Nephron (organoid): ENCODE measurements at regions not wholly inside any gene's neighbourhood (a gene's known extent, or its start where the extent isn't known, plus 50 kb on each side); places are given as distances from the start of the nearest gene placed in this dataset.

Experiments used
- H3K27ac Mint-ChIP-seq, 3 experiments: 2 replicates each; pipeline ENCODE4 v1.8.0; 2020; ENCODE audit warnings: mixed read lengths in 3 of 3, mild to moderate bottlenecking in 2 of 3, moderate library complexity in 1 of 3
- H3K27me3 Mint-ChIP-seq: 2 replicates; pipeline ENCODE4 v1.8.0; 2021; ENCODE audit warnings: low read depth, mild to moderate bottlenecking, moderate library complexity, mixed read lengths
- H3K36me3 Mint-ChIP-seq: 2 replicates; pipeline ENCODE4 v1.8.0; 2020; ENCODE audit warnings: low read depth, mixed read lengths
- H3K4me1 Mint-ChIP-seq: 2 replicates; pipeline ENCODE4 v1.8.0; 2020; ENCODE audit warnings: mixed read lengths
- H3K4me3 Mint-ChIP-seq, 3 experiments: 2 replicates each; pipeline ENCODE4 v1.8.0; 2020; ENCODE audit warnings: mild to moderate bottlenecking in 3 of 3, mixed read lengths in 3 of 3, moderate library complexity in 2 of 3
- H3K9me3 Mint-ChIP-seq: 2 replicates; pipeline ENCODE4 v1.8.0; 2020; ENCODE audit warnings: mixed read lengths
- TF ChIP-seq, protein P1 (sequence below), 3 experiments: fragments of 200-600 bp; sonication (generic); IDR thresholded peaks; one replicate each; pipeline ENCODE4 v1.5.0; 2021; ENCODE audit warnings: antibody characterized with exemption in 3 of 3; ENCODE audit not compliant: unreplicated experiment in 3 of 3

DNA sequence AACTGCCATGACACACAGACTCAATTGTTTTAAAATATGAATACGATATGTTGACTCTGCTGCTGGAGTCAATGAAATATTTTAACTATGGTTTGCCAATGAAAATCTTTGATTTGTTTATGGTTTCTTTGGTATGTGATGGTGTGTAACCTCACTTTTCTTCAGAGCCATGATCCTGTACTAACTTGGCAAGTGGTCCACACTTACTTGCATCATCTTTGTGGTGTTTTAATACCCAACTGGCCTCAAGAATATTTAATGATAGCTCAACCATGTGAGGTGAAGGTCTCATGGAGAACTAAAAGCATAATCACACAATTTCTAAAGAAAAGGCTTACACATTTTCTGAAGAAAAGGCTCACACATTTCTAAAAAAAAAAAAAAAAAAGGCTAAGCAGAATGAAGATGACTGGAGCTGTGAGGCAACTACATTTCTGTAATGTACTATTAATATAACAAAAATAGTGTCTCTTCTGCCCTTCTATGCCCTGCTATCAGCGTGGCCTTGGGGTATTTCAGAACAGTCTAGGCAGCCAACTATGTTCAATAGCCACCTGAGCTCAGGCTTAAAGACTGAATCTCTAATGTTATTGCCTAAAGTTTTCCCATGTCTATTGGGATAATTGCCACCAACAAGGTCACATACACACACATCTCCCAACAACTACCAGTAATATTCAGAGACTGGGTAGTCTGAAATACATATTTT is 395.0 kb downstream of the MLLT3 start:
- H3K4me1 Mint-ChIP-seq, result no peaks in the 10 kb centered on the region
- no peaks in the 10 kb centered on the region for H3K36me3 Mint-ChIP-seq
- H3K27me3 Mint-ChIP-seq, result no peaks in the 10 kb centered on the region
- no peak overlapping the region for H3K27ac Mint-ChIP-seq
- peaks cover 7% of the 10 kb centered on the region for H3K9me3 Mint-ChIP-seq
- TF ChIP-seq, protein P1, sequence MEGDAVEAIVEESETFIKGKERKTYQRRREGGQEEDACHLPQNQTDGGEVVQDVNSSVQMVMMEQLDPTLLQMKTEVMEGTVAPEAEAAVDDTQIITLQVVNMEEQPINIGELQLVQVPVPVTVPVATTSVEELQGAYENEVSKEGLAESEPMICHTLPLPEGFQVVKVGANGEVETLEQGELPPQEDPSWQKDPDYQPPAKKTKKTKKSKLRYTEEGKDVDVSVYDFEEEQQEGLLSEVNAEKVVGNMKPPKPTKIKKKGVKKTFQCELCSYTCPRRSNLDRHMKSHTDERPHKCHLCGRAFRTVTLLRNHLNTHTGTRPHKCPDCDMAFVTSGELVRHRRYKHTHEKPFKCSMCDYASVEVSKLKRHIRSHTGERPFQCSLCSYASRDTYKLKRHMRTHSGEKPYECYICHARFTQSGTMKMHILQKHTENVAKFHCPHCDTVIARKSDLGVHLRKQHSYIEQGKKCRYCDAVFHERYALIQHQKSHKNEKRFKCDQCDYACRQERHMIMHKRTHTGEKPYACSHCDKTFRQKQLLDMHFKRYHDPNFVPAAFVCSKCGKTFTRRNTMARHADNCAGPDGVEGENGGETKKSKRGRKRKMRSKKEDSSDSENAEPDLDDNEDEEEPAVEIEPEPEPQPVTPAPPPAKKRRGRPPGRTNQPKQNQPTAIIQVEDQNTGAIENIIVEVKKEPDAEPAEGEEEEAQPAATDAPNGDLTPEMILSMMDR (IDR thresholded peaks at IDR 0.05; ENCODE audit: unreplicated experiment in 3 of 3), result no peak
- H3K4me3 Mint-ChIP-seq, result no peak overlapping the region

DNA sequence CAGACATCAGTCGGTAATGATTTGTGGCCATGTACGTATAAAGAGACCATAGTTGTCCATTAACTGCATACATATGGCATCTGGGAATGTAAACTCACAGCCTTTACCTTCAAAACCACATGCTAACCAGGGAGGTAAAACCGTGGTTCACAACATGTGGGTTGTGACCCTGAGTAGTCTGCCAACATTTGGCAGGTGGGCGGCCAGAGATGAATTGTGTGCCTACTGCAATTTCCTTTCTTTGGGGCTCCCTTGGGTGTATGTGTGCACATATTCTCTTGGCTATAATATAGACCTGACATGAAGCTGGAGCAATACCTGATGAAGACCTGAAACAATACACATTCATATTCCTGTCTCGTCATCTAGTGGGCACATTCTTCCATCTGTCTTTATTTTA is 396.0 kb downstream of the MLLT3 start:
- Mint-ChIP-seq H3K36me3 (no peaks in the 10 kb centered on the region), H3K27me3 (no peaks in the 10 kb centered on the region), H3K9me3 (peaks cover 1% of the 10 kb centered on the region), H3K27ac (no peak overlapping the region), H3K4me3 (no peak overlapping the region), H3K4me1 (no peaks in the 10 kb centered on the region)
- TF ChIP-seq, protein P1 (IDR thresholded peaks at IDR 0.05; ENCODE audit: unreplicated experiment in 3 of 3), result no peak

DNA sequence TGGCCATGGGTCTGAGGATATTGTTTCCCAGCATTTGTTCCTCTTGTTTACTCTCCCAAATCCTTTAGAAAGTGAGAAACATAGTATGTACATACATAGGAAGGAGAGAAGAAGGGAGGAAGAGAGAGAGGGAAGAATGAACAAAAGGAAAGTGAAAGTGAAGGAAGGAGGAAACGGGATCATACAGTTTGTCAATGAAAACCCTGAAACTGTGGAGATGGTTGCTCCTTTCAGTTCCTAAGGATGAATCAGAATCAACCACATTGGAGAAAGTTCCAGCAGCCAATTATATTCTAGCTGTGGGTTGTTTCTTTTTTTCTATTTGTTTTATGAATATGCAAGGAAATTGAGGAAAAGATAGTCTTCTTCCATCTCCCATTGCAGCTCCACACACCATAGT is 396.5 kb downstream of the MLLT3 start:
- Mint-ChIP-seq H3K27ac (no peak overlapping the region), H3K4me1 (peaks cover 5% of the 10 kb centered on the region), H3K27me3 (no peaks in the 10 kb centered on the region), H3K36me3 (no peaks in the 10 kb centered on the region), H3K4me3 (no peak overlapping the region), H3K9me3 (no peaks in the 10 kb centered on the region)
- TF ChIP-seq, protein P1 (IDR thresholded peaks at IDR 0.05; ENCODE audit: unreplicated experiment in 3 of 3), result no peak

DNA sequence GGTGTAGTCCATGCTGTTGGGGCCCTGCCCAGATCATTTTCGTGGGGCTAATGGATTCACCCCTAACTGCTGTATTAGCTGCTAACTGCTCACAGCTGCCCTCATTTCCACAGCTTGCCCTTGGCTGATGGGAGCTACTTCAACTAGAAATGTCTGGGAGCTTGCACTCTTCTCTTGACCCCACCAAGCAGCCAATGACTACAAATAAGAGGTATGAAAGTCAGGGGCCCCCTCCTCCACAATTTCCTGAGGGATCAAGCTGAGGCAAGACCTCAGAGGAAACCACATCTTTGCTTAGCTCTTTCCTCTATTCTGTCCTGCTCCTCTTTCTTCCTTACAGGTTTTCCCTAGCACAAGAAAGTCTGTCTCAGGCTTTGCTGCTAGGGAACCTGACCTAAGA is 397.5 kb downstream of the MLLT3 start:
- TF ChIP-seq, protein P1 (IDR thresholded peaks at IDR 0.05; ENCODE audit: unreplicated experiment in 3 of 3), result no peak
- Mint-ChIP-seq H3K9me3 (no peaks in the 10 kb centered on the region), H3K36me3 (no peaks in the 10 kb centered on the region), H3K4me3 (no peak overlapping the region), H3K27me3 (no peaks in the 10 kb centered on the region), H3K4me1 (peaks cover 6% of the 10 kb centered on the region), H3K27ac (no peak overlapping the region)

DNA sequence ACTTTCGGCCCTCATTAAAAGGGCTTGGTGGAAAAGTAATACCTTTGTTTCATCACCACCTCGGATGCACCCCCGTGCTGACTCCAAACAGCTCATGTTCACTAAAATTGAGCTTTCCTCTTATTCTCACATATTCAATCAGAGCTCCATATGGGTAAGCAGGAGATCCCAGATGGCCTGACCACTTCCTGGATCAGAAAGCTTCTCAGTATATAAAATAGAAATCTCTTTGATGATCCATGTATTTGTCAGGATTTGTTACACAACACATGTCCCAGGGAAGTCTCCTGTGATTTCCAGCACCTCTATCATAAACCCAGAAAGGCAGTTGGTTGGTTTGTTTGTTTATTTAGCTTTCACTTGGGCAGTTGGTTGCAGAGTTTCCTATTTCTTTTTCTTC is 402.0 kb downstream of the MLLT3 start:
- no peak overlapping the region for H3K27ac Mint-ChIP-seq
- TF ChIP-seq, protein P1 (IDR thresholded peaks at IDR 0.05; ENCODE audit: unreplicated experiment in 3 of 3), result no peak
- H3K4me3 Mint-ChIP-seq, result no peak overlapping the region
- H3K27me3 Mint-ChIP-seq, result no peaks in the 10 kb centered on the region
- no peaks in the 10 kb centered on the region for H3K36me3 Mint-ChIP-seq
- no peaks in the 10 kb centered on the region for H3K9me3 Mint-ChIP-seq
- H3K4me1 Mint-ChIP-seq, result peaks cover 6% of the 10 kb centered on the region

DNA sequence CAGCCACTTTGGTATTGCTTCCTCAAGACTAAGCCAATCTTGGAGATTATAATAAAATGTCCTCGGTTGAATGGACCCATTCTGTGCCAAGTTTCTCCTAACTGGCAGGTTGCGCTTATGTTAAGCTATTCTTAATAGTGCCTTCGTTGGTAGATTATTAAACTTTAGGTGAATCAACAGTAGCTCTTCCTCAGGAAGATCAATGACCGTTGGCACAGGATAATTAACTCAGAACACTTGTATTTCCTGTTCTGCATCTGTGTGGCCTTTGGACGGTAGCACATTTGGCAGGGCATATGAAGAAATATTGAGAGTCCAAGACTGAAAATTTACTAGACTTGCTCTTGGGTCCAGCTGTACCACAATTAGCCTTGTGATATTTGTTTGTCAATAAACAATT is 402.9 kb downstream of the MLLT3 start:
- TF ChIP-seq, protein P1 (IDR thresholded peaks at IDR 0.05; ENCODE audit: unreplicated experiment in 3 of 3), result no peak

More for the DNA sequence above, 402.9 kb downstream of the MLLT3 start:
- Mint-ChIP-seq H3K27ac (no peak overlapping the region), H3K27me3 (peaks cover 3% of the 10 kb centered on the region), H3K4me3 (no peak overlapping the region), H3K9me3 (no peaks in the 10 kb centered on the region), H3K4me1 (peaks cover 6% of the 10 kb centered on the region), H3K36me3 (no peaks in the 10 kb centered on the region)
